GM18499 (cell line): ENCODE measurements at regions not wholly inside any gene's neighbourhood (a gene's known extent, or its start where the extent isn't known, plus 50 kb on each side); places are given as distances from the start of the nearest gene placed in this dataset.
A peak's percentile ranks its signal among the peaks of the same experiment; 100 is the strongest.

Source experiments
- ATAC-seq: cut with Tn5 transposase; IDR thresholded peaks from one replicate; pipeline ENCODE4 v1.9.1; 2021; ENCODE audit warnings: moderate number of reproducible peaks; ENCODE audit not compliant: insufficient read depth, unreplicated experiment

DNA sequence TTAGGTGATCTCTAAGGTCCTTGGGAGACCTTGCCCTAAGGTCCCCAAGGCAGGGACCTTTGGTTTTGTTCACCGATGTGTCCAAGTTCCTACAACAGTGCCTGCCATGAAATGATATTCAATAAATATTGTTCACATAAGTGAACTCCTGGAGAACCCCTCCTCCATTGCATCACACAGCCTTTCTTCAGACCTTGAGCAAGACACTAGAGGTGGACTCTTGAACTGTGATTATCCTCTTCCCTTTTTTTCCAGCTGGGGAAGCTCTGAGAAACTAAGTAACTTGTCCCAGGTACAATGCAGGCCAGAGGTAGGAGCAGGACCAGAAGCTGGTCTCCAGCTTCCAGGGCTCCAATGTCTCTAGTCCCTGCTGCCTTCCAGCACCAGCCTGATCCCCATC, 76.6 kb upstream of the LMO1 start:
- ATAC-seq: no peak

DNA sequence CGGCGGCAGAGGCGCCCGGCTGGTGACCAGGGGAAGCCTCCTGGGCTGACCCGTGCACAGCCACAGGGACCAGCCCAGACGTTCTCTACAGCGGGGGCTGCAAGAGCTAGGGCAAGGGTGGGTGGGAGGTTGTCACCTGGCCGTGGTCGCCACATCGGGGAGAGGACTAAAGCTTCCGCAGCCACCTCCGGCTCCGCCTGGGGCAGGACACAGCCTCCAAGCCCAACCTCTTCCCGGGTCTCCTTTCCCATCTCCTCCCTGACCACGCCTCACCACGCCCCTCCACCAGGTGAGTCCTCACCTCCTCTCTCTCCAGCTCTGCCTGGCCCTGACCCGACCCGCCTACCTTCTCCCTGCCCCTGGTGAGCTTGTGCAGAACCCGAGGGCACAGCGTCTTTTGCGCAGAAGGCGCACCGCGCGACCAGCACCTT, 75.9 kb upstream of the LMO1 start:
- no peak for ATAC-seq

DNA sequence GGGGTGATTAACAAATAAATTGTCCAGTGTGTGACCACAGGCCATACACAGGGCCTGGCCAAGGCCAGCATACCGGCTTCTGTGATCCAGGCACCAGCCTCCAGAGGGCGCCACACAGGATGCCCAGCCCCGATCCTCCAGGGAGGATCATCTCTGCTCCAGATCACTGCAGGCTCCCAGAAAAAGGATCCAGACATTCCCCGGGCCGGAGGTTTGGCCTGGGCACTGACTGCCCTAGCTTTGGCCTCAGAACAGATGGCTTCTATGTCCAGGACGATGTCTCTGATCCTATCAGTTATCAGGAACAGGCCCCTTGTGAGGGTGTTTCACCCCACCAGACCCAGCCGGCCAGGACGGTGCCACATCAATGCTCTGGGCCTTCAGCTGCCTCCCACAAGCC, 74.5 kb upstream of the LMO1 start:
- ATAC-seq: no peak

DNA sequence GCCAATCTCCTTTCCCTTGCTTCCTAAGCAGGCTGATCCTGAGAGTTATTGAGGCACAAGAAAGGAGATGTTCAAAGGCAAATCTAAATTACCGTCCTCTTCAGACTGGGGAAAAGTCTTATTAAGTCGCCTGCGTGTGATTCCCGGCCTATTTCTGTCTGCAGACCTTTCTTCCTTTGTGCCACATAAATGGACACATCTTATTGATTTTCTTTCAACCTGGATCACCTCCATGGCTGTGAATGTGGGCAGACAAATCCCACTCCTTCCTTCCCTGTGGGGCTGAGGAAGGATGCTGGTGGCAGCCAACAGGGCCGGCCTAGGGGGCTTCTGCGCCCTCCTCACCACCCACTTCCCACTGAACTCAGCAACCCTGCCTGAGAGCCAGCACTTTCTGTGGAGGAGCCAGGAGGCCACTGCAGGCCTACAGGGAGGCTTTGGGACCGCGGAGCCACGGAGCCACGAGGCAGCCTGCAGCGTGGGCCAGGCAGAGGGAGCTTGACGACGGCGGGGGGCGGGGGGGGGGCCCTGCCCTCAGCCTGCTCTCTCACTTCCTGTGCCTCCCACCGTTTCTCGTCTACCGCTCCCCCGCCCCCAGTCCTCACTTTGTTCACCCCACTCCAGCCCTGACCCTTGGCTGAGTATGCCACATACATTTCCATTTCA, 73.6 kb upstream of the LMO1 start:
- ATAC-seq: no peak

DNA sequence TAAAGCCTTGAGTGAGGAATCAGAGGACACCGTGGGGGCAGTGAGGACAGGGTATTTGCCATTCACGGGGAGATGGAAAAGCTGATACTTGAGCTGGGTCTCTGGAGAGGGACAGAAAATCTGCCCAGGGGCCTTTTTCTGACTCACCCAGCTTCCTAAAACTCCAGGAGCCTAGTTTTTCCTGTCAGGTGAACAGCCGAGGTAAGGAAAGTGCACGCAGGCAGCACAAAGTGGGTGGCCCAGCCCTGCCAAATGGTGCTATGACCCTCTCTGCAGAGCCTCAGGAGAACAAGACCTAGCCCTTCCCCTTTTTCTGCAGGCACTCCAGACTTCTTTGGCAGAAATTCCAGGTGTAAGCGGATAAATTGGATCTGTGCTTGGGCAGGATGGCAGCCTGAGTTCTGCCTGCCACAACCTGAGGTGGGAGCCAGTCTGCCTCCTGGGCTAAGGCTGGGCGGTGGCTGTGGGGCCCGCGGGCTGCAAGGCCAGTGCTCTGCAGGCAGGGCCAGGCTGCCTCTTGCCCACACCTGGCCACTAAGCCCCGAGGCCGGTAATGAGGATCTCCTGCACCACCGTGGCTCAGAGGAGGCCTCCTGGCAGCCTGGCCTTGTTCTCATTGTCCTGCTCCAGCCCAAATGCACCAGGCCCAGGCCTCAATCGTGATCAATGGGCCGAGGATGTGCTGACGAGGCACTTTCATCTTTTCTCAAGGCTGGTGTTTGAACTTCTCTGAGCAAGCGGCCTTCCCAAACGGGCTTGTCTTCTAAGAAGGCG, 72.9 kb upstream of the LMO1 start:
- no peak for ATAC-seq

DNA sequence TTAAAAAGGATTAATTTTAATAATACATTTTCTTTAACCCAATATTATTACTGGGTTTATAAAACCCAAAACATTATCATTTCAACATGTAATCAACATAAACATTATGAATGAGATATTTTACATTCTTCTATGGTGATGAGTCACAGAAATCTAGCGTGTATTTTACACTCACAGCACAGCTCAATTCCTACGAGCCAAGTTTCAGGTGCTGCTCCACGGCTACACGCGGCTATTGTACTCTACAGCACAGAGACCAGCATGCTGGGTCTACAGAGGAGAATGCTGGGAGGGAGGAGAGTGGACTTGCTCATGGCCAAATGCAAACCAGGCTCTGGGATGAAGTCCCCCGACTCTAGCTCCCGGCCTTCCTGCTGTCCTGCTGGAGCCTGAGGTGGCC, 72.0 kb upstream of the LMO1 start:
- ATAC-seq: no peak

DNA sequence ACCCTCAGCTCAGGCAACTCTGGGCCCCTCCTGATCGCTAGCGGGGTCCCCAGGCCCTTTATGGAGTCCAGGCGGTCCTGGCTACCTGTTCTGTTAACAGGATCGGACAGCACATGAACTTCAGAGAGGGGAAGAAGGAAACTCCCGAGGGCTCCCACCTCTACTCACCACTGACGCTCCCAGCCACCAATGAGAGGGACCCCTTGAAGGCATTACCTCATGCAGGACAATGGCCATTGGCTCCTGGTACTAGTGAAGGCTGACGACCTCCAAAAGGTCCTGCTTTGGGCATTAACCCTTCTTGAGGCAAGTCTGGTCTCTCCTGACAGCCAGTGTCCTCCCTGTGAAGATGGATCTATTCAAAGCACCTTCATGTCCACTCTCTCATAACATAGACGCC, 71.5 kb upstream of the LMO1 start:
- no peak for ATAC-seq

DNA sequence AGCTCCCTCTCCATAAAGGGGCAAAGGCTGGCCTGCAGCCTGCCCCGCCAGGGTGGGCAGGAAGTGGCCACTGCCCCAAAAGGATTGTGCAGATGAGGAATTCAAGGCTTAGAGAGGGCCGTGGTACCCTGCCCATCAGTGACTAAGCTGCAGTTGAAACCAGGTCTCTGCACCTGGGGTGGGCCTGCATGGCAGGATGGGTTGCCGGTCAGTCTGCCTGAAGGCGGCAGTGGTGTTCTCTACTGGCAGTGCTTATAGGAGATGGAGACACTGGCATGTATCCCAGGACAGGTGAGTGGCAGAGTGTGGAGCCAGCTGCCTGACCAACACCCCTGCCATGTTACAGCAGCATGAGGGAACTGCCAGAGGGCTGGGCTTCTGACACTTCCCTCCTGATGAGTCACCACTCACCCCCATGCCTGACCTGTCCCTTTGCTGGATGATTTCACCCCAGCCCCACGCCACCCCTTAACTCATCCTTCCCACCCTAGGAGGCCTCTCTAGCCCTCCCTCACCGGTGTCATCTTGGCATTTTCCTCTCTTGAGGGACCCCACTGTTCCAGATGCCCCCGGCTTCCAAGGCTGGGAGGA, 70.2 kb upstream of the LMO1 start:
- no peak for ATAC-seq

DNA sequence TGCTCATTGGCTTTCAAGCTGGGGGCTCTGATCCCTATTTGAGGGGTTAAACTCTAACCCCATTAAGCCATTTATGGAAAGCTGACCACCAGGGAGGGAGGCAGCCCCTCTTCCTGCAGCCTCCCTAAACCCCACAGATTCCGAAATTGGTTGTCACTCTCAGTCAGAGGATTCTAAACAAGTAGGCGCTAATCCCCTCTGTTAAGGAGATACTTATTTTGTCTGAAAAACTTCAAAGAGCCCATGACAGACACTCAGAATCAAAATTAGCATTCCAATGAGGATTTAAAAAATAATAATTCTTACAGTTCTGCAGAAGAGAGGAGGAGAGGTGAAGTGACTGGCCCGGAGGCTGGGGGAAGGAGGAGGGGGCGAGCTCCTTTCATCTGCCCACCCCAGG, 69.7 kb upstream of the LMO1 start:
- no peak for ATAC-seq

DNA sequence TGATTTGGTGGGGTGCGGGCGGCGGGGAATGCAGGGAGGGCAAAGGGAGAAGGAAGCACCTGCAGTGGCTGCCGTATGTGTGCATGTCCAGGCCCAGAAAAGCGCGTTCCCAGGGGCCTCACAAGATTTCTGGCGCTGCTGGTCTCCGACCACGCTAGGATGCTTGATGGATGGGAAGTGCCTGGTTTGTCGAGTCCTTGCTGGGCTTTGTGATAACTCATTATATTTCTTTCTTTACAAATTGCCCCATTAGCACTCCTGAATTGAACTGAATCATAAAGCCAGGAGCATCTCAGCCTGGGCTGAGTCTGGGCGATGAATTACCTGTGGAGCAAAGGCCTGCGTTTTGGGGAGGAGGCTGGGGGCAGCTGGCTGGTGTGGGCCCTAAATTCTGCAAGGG, 69.2 kb upstream of the LMO1 start:
- no peak for ATAC-seq

DNA sequence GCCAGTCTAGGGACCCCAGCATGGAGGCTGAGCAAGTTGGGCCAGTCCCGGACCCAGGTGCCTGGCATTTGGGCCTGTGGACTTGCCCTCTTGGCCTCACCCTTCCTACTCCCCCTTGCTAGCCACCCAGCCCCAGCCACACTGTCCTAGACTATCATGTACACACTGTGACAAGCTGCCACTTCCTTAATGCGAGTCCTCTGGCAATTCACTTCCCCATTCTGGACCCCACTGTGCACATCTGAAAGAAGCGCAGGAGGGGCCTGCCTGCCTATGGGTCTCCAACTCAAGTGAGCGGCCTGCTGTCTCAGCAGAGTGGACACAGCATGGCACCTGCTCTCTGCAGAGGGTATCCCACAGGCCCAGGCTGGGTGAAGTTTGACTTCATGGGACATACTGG, 68.5 kb upstream of the LMO1 start:
- no peak for ATAC-seq

DNA sequence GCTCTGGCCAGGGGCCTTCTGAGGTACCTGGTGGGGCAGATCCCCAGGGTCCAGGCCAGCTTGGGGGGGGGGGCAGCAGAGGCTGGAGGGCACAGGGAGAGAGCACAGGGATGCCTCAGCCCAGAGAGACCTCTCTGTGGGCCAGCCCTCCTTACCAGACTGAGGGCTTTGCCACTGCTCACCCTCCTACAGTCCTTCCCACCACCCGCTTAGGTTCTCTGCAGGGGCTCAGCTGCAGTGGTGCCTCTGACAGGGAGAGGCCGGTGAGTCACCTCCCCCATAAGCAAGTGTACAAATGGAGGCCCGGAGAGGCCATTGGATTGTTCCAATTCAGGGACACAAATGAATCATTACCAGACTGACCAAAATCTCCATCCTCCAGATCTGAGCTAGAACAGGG, 68.1 kb upstream of the LMO1 start:
- ATAC-seq: no peak

DNA sequence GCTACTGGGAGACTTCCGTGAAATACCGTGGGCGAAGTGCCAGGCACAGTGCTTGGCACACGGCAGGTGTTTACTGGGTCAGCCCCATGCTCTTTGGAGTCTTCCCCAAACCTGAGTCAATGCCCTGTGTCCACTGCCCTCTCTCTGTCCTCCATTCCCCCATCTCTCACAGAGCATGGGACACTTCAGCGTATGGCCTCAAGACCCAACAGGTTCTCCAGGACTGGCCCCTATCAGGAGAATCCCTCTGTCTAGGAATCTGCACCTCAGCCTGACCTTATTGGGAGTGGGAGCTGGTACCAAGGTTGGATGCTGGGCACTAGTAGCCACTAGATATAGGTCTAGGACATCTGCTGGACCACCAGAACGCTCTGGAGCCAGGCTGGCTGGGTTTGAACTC, 67.2 kb upstream of the LMO1 start:
- no peak for ATAC-seq

DNA sequence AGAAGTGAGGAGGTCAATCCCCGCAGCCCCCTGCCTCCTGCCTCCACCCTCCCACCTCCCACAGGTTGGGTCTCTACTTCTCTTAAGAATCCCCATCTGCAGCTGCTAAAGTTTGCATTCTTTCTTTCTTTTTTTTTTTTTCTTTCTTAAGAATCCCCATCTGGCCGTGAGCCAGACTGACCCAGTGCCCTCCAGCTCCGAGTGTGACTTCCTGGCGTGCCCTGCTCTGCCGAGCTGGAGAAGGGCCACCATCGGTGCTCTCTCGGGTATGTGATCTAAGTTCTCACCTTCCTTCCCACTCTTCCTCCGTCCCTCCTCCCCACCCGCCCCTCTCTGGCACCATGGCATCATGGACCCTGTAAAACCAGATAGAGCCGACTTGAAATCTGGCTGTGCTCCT, 66.7 kb upstream of the LMO1 start:
- ATAC-seq: no peak

DNA sequence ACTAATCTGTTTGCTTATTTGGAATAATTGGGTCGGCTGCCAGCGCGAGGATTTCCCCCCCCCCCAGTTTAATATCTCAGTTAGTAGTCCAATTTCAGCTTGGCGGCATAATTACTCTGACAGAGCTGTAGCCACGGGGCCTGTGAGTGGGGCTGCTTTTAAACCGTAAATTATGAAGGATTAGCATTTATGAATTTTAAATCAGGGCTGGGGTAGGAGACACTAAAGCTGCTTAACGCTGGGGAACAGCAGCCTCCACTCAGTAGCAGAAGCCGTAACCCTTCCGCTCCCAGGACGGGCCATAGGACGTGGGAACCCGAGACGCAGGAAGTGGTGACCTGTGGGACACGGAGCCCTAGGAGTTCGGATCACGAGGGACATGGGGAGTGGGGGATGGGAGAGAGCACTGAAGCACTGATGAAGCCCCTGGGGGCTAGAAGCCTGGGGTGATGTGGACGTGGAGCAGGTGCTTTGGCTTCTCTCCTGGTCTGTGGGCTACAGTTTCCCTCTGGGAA, 66.2 kb upstream of the LMO1 start:
- ATAC-seq: no peak

DNA sequence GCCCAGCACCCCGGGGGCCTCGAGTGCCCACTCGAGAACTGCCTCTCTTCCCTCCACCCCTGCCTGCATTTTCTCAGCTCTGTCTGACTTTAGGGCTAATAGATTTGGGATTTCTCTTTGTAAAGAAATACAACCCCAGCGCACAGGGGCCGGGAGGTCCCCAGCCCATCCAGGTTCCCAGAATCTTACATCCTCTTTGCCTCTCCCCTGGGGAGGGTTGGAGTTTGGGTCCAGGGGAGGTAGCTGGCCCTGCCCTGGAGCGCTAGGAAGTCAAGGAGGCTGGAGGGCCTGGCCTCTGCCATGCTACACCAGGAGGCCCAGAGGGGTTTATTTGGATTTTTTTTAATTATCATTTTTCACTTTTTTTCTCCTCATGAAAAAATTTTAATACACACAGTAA, 65.7 kb upstream of the LMO1 start:
- no peak for ATAC-seq

DNA sequence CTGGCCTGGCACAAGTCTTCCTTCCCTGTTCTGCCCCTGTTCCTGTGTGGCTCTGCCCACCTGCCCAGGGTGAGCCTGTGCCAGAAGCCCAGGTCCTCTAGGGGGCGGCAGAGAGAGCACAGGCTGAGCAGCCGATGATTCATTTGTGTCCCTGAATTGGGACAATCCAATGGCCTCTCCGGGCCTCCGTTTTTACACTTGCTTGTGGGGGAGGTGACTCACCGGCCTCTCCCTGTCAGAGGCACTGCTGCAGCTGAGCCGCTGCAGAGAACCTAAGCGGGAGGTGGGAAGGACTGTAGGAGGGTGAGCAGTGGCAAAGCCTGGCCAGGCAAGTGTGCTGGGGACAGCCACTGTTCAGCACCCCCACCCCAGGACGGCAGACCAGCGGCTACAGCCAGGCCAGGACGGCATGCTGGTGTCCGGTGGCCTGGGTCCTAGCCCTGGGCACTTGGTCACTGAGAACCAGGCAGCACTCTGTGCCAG, 65.2 kb upstream of the LMO1 start:
- no peak for ATAC-seq

DNA sequence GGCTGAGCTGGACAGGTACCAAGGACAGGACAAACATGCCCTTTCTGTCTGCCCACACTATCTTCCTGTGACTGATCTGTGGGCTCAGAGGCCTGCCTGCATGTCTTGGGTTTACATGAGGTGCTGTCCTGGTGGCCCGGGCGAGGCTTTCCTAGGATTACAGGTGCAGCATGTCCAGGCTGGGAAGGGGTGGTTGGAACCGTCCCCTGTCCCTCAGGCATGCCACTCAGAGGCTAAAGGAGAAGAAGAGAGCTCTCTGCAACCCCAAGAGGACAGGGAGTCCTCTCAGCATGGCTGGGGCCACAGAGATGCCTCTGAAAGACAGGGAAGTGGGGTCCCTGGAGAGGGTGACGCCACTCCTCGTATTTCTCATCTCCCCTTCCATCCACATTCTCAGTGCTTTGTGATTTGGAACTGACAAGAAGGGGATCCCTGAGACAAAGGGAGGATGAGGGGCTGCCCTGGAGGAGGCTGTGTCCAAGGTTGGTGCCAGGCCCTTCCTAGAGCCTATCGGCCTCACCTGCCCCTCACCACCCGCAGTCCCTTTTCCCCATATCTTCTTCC, 64.6 kb upstream of the LMO1 start:
- ATAC-seq: no peak

DNA sequence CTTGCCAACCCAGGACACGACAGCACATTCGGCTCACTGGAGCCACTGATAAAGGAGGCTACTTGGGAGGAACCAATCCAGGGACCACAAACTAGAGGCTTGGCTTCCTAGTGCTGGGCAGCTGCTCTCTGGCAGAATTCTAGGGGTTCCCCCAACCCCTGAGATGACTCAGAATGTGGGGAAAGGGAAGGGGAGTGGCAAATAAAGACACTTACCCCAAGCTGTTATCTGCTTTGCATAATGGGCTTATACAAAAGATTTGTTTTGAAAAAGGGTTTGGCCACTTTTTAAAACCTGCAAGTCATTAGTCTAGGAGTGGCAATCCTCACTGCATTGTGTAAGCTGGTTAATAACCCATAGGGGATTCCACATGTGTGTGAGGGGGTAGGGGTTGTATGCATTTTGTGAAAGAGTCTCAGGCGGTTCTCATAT, 64.1 kb upstream of the LMO1 start:
- peak; percentile 73 for ATAC-seq

DNA sequence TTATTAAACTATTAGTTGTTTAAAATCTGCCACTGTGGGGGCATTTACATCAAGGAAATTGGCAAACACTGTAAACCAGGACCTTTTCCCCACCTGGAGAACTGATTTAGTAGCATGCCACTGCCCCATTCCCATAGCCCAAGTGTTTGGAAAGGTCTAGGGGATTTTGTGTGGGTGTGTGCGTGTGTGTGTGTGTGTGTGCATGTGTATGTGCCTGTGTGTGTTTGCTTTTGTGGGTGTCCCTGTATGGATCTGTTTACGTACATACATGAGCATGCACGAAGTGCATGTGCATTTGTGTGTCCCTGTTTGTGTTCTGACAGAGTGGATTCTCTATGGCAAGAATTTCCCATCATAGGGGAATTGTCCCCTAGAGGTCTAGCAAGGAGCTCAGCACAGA, 62.7 kb upstream of the LMO1 start:
- no peak for ATAC-seq
